Smooth muscle cell (in vitro differentiated cells): ENCODE measurements at regions not wholly inside any gene's neighbourhood (a gene's known extent, or its start where the extent isn't known, plus 50 kb on each side); places are given as distances from the start of the nearest gene placed in this dataset.
"Not testable (repeated sequence)": the region's sequence is repeated elsewhere in the genome, so short reads cannot be mapped to it uniquely, and the experiment has no call there.

Experiments
- DNase-seq: peaks from one replicate; lab custom pipeline; 2025; ENCODE audit not compliant: unreplicated experiment; lab: John Stamatoyannopoulos, UW
- H2AFZ ChIP-seq: fragments of 200-600 bp; sonication (generic); 2 replicates; pipeline ENCODE4 v1.6.0; 2016; ENCODE audit warnings: antibody characterized with exemption, low read depth, mild to moderate bottlenecking
- H3F3A ChIP-seq: fragments of 200-600 bp; sonication (generic); 2 replicates; pipeline ENCODE4 v1.6.0; 2017; ENCODE audit warnings: antibody characterized with exemption, low read depth
- H3K27ac ChIP-seq: fragments of 200-600 bp; sonication (generic); 2 replicates; pipeline ENCODE4 v1.5.1; 2016; ENCODE audit warnings: low read depth, mild to moderate bottlenecking
- H3K27me3 ChIP-seq: fragments of 200-600 bp; sonication (generic); 2 replicates; pipeline ENCODE4 v1.6.1; 2016; ENCODE audit warnings: low read depth, mild to moderate bottlenecking
- H3K36me3 ChIP-seq: fragments of 200-600 bp; sonication (generic); 2 replicates; pipeline ENCODE4 v1.5.1; 2016; ENCODE audit warnings: low read depth
- H3K4me1 ChIP-seq: fragments of 200-600 bp; sonication (generic); 2 replicates; pipeline ENCODE4 v1.5.1; 2016; ENCODE audit warnings: low read depth
- H3K4me2 ChIP-seq: fragments of 200-600 bp; sonication (generic); 2 replicates; pipeline ENCODE4 v1.6.0; 2016; ENCODE audit warnings: mild to moderate bottlenecking
- H3K4me3 ChIP-seq: fragments of 200-600 bp; sonication (generic); 2 replicates; pipeline ENCODE4 v1.5.1; 2016; ENCODE audit warnings: mild to moderate bottlenecking
- H3K79me2 ChIP-seq: fragments of 200-600 bp; sonication (generic); 2 replicates; pipeline ENCODE4 v1.6.0; 2016; ENCODE audit warnings: low read depth, mild to moderate bottlenecking
- H3K9ac ChIP-seq: fragments of 200-600 bp; sonication (generic); 2 replicates; pipeline ENCODE4 v1.6.0; 2016; ENCODE audit warnings: low read depth
- H3K9me3 ChIP-seq: fragments of 200-600 bp; sonication (generic); replicated peaks from 2 replicates; pipeline ENCODE4 v1.5.1; 2016; ENCODE audit warnings: low read depth
- H4K20me1 ChIP-seq: fragments of 200-600 bp; sonication (generic); 2 replicates; pipeline ENCODE4 v1.6.0; 2016; ENCODE audit warnings: low read depth
- whole genome bisulfite sequencing: methylation state at CpG from one replicate; pipeline ENCODE4 v1.1.7; 2016; ENCODE audit warnings: low lambda C conversion rate; 5-methylcytosine and 5-hydroxymethylcytosine counted together
- TF ChIP-seq, protein P1 (sequence below): fragments of 200-600 bp; sonication (generic); IDR thresholded peaks from 2 replicates; pipeline ENCODE4 v1.5.1; 2017; ENCODE audit warnings: borderline replicate concordance, mild to moderate bottlenecking, antibody characterized with exemption; ENCODE audit not compliant: insufficient read depth, poor library complexity, severe bottlenecking

DNA sequence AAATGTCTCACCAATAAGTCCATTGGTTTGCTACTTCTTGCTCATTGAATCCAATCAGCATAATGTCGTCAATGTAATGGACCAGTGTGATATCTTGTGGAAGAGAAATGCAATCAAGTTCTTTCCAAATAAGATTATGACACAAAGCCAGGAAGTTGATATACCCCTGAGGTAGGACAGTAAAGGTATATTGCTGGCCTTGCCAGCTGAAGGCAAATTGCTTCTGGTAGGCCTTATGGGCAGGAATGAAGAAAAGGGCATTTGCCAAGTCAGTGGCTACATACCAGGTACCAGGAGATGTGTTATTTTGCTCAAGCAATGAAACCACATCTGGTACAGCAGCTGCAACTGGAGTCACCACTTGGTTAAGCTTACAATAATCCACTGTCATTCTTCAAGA is 276.1 kb downstream of the C12orf75 start:
- not testable (repeated sequence) for H4K20me1 ChIP-seq, H3K27ac ChIP-seq, H3K9ac ChIP-seq, H3K4me1 ChIP-seq, DNase-seq, H3K79me2 ChIP-seq, H3K4me3 ChIP-seq, H3F3A ChIP-seq, H3K36me3 ChIP-seq, H3K9me3 ChIP-seq, H3K27me3 ChIP-seq, H3K4me2 ChIP-seq, H2AFZ ChIP-seq
- WGBS: 91% methylated on average over 1 of the region's 1 CpG

DNA sequence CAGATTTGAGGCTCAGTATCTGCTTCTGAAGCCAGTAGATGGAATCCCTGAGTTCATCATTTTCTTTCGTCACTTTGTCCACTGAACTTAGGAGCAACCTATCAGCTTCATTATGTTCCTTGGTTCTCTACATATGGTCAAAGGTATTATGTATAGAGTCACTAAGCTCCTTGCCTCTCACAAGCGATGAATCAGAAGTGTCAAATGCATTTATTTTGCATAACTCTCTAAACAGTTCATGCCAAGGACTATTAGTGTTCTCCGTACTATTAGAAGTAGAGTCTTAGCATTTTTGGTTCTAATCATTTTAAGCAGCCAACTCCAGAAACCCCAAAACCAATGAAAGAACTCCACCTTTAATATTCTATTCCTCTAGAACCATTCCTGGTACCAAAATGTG is 278.5 kb downstream of the C12orf75 start:
- H3K27ac ChIP-seq, H3K9ac ChIP-seq, H3K79me2 ChIP-seq, H3K36me3 ChIP-seq, H3F3A ChIP-seq, H3K27me3 ChIP-seq, H3K4me1 ChIP-seq, H4K20me1 ChIP-seq, H3K4me2 ChIP-seq, DNase-seq, H2AFZ ChIP-seq, H3K4me3 ChIP-seq, H3K9me3 ChIP-seq: not testable (repeated sequence)
- 78% methylated on average over 3 of the region's 3 CpGs for WGBS

DNA sequence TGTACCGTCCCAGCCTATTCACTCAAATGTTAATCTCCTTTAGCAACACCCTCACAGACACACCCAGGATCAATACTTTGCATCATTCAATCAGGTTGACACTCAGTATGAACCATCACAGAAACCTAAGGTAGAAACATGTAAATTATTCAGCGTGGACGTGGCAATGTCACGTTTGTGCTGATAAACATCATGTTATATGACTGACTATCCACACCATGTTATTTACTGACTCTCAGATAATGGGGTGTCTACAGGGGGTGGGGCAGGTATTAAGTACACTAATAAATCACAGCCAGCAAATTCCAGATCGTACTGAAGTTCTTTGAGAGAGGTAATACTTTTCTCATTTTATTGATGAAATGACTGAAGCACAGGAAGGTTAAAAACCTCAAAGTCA is 280.0 kb downstream of the C12orf75 start:
- WGBS: 78% methylated on average over 5 of the region's 5 CpGs
- Histone ChIP-seq H3K4me3 (no peak overlapping the region), H3K9me3 (no peaks in the 10 kb centered on the region)

DNA sequence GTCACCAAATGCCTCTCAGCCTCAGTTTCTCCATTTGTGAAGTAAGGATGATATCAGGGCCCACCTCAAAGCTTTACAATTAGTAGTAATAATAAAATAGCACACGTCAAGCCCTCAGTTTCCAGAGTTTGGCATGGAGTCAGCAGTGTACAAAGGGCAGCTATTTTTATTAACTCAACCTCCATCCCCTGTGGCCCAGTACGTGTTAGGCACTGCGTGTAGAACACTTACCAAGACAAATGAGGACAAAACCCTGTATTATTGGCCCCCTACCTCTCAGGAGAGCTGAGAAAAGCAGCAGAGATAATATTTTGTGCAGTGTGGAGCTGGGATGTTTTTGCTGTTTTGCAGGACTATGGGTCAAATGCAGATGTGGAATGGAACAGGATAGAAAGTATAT is 280.8 kb downstream of the C12orf75 start:
- H3K4me3 ChIP-seq: no peak overlapping the region
- H3K4me1 ChIP-seq: no peaks in the 10 kb centered on the region
- H3F3A ChIP-seq: no peaks in the 10 kb centered on the region
- H3K27me3 ChIP-seq: no peaks in the 10 kb centered on the region
- no peak overlapping the region for H2AFZ ChIP-seq
- TF ChIP-seq, protein P1, sequence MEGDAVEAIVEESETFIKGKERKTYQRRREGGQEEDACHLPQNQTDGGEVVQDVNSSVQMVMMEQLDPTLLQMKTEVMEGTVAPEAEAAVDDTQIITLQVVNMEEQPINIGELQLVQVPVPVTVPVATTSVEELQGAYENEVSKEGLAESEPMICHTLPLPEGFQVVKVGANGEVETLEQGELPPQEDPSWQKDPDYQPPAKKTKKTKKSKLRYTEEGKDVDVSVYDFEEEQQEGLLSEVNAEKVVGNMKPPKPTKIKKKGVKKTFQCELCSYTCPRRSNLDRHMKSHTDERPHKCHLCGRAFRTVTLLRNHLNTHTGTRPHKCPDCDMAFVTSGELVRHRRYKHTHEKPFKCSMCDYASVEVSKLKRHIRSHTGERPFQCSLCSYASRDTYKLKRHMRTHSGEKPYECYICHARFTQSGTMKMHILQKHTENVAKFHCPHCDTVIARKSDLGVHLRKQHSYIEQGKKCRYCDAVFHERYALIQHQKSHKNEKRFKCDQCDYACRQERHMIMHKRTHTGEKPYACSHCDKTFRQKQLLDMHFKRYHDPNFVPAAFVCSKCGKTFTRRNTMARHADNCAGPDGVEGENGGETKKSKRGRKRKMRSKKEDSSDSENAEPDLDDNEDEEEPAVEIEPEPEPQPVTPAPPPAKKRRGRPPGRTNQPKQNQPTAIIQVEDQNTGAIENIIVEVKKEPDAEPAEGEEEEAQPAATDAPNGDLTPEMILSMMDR: no peak
- 90% methylated on average over 3 of the region's 3 CpGs for WGBS
- no peak overlapping the region for H3K4me2 ChIP-seq
- H3K79me2 ChIP-seq: no peaks in the 10 kb centered on the region
- H3K36me3 ChIP-seq: no peaks in the 10 kb centered on the region
- no peak overlapping the region for H3K27ac ChIP-seq
- no peak for DNase-seq
- H4K20me1 ChIP-seq: no peaks in the 10 kb centered on the region
- no peak overlapping the region for H3K9ac ChIP-seq
- no peaks in the 10 kb centered on the region for H3K9me3 ChIP-seq

More for the DNA sequence above, 280.0 kb downstream of the C12orf75 start:
- TF ChIP-seq, protein P1: no peak
- H3K27me3 ChIP-seq: no peaks in the 10 kb centered on the region
- DNase-seq: no peak
- H3F3A ChIP-seq: no peaks in the 10 kb centered on the region
- H4K20me1 ChIP-seq: no peaks in the 10 kb centered on the region
- no peaks in the 10 kb centered on the region for H3K79me2 ChIP-seq
- no peak overlapping the region for H3K4me2 ChIP-seq
- H3K27ac ChIP-seq: no peak overlapping the region
- no peak overlapping the region for H3K9ac ChIP-seq
- no peak overlapping the region for H2AFZ ChIP-seq
- no peaks in the 10 kb centered on the region for H3K4me1 ChIP-seq
- H3K36me3 ChIP-seq: no peaks in the 10 kb centered on the region

DNA sequence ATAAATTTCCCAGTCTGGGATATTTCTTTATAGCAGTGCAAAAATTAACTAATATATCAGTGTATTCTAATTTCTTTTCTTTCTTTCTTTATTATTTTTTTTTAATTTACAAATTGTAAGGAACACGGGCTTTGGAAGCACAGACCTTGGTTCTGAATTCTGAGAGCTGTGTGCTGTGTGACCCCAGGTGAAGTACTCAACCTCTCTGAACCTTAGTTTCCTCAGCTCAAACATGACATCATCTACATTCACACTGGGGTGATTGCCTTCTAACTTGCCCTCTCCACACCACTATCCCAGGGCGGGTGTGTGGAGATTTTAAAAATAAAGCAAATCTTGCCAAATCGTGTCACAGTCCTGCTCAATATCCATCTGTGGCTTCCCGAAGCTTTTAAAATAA is 282.8 kb downstream of the C12orf75 start:
- TF ChIP-seq, protein P1: no peak
- no peak overlapping the region for H3K27ac ChIP-seq
- H3K9me3 ChIP-seq: no peaks in the 10 kb centered on the region
- 94% methylated on average over 4 of the region's 4 CpGs for WGBS
- no peak for DNase-seq
- H3K4me3 ChIP-seq: no peak overlapping the region
- no peak overlapping the region for H3K4me2 ChIP-seq
- H3K36me3 ChIP-seq: no peaks in the 10 kb centered on the region
- H2AFZ ChIP-seq: no peak overlapping the region
- no peaks in the 10 kb centered on the region for H4K20me1 ChIP-seq
- H3F3A ChIP-seq: no peaks in the 10 kb centered on the region
- no peaks in the 10 kb centered on the region for H3K27me3 ChIP-seq
- H3K9ac ChIP-seq: no peak overlapping the region
- no peaks in the 10 kb centered on the region for H3K79me2 ChIP-seq
- no peaks in the 10 kb centered on the region for H3K4me1 ChIP-seq
